Fibroblast of skin of scalp (primary cell): ENCODE measurements at regions not wholly inside any gene's neighbourhood (a gene's known extent, or its start where the extent isn't known, plus 50 kb on each side); places are given as distances from the start of the nearest gene placed in this dataset.

Experiments
- DNase-seq: peaks from one replicate; pipeline ENCODE4 v3.0.0-alpha.2; 2013

GRCh38 chr11:129324533-129325175 is 51.0 kb upstream of the BARX2 start:
- peak; percentile 1 for DNase-seq

GRCh38 chr11:129323896-129324502 is 51.6 kb upstream of the BARX2 start:
- DNase-seq = peak; percentile 31

- DNase-seq = no peak
Observed at GRCh38 chr11:129322941-129323340, 52.7 kb upstream of the BARX2 start.

GRCh38 chr11:129321076-129321475 is 54.6 kb upstream of the BARX2 start:
- DNase-seq = no peak

GRCh38 chr11:129320494-129320893 is 55.2 kb upstream of the BARX2 start:
- DNase-seq = no peak

GRCh38 chr11:129319751-129320150 is 55.9 kb upstream of the BARX2 start:
- DNase-seq = no peak

GRCh38 chr11:129319201-129319600 is 56.4 kb upstream of the BARX2 start:
- DNase-seq = no peak

- DNase-seq = no peak
Observed at GRCh38 chr11:129317571-129317970, 58.1 kb upstream of the BARX2 start.

GRCh38 chr11:129316781-129317180 is 58.9 kb upstream of the BARX2 start:
- no peak for DNase-seq

GRCh38 chr11:129315781-129316579 is 59.7 kb upstream of the BARX2 start:
- DNase-seq = no peak

- DNase-seq = no peak
Observed at GRCh38 chr11:129314371-129314770, 61.3 kb upstream of the BARX2 start.

- DNase-seq = peak; percentile 38
Observed at GRCh38 chr11:129313541-129314297, 61.9 kb upstream of the BARX2 start.

- no peak for DNase-seq
Observed at GRCh38 chr11:129312730-129313503, 62.7 kb upstream of the BARX2 start.

GRCh38 chr11:129308241-129308865 is 67.3 kb upstream of the BARX2 start:
- DNase-seq = no peak

- no peak for DNase-seq
Observed at GRCh38 chr11:129307162-129307561, 68.5 kb upstream of the BARX2 start.

GRCh38 chr11:129302386-129303101 is 73.1 kb upstream of the BARX2 start:
- no peak for DNase-seq

GRCh38 chr11:129300099-129300498 is 75.5 kb upstream of the BARX2 start:
- DNase-seq = no peak

- DNase-seq = no peak
Observed at GRCh38 chr11:129298988-129299387, 76.7 kb upstream of the BARX2 start.

GRCh38 chr11:129295746-129296145 is 79.9 kb upstream of the BARX2 start:
- DNase-seq = peak; percentile 60

- no peak for DNase-seq
Observed at GRCh38 chr11:129292771-129293170, 82.9 kb upstream of the BARX2 start.

GRCh38 chr11:129292092-129292491 is 83.6 kb upstream of the BARX2 start:
- DNase-seq = no peak
